Fibroblast of pulmonary artery (primary cell): ENCODE measurements at regions not wholly inside any gene's neighbourhood (a gene's known extent, or its start where the extent isn't known, plus 50 kb on each side); places are given as distances from the start of the nearest gene placed in this dataset.

Source experiments
- DNase-seq: peaks from one replicate; pipeline ENCODE4 v3.0.0-alpha.2; 2010; ENCODE audit warnings: low read depth
- H3K4me3 ChIP-seq: replicated peaks from 2 replicates; pipeline ENCODE4 v1.5.1; 2011; ENCODE audit warnings: low read depth, mild to moderate bottlenecking, control low read depth, low read length, moderate library complexity
- TF ChIP-seq, protein P1 (sequence below): IDR thresholded peaks from 2 replicates; pipeline ENCODE4 v1.5.1; 2011; ENCODE audit warnings: mild to moderate bottlenecking, control low read depth, low read length, inconsistent platforms; ENCODE audit errors: missing control alignments

DNA sequence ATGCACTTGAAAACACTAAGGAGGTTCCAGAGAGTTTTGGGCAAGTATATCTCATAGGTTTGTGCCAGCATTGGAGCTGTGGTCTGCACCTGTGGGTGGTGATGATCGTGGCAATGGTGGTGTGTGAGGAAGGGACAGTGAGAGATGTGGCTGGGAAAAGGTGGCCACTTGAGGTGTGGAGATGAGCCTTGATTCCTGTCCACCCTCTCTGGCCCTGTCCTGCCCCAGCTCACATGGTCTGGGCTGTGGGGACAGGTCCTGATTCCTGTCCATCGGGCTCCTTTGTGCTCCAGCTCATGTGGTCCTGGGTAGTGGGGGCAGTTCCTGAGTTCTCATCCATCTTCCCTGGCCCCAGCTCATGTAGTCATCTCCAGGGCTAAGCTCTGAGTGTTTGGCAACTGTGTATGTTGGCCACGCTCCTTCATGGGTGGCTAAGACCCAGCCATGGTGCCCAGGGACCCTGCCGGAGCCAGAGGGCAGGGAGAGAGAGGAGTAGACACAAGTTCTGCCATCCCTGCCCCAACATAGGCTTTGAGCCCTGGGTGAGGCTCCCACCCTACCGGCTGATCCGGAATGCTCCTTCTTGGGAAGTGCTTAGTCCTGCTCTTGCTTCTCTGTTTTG, 294.4 kb upstream of the HDAC4 start:
- no peak for DNase-seq
- H3K4me3 ChIP-seq: no peak overlapping the region
- TF ChIP-seq, protein P1, sequence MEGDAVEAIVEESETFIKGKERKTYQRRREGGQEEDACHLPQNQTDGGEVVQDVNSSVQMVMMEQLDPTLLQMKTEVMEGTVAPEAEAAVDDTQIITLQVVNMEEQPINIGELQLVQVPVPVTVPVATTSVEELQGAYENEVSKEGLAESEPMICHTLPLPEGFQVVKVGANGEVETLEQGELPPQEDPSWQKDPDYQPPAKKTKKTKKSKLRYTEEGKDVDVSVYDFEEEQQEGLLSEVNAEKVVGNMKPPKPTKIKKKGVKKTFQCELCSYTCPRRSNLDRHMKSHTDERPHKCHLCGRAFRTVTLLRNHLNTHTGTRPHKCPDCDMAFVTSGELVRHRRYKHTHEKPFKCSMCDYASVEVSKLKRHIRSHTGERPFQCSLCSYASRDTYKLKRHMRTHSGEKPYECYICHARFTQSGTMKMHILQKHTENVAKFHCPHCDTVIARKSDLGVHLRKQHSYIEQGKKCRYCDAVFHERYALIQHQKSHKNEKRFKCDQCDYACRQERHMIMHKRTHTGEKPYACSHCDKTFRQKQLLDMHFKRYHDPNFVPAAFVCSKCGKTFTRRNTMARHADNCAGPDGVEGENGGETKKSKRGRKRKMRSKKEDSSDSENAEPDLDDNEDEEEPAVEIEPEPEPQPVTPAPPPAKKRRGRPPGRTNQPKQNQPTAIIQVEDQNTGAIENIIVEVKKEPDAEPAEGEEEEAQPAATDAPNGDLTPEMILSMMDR: no peak

DNA sequence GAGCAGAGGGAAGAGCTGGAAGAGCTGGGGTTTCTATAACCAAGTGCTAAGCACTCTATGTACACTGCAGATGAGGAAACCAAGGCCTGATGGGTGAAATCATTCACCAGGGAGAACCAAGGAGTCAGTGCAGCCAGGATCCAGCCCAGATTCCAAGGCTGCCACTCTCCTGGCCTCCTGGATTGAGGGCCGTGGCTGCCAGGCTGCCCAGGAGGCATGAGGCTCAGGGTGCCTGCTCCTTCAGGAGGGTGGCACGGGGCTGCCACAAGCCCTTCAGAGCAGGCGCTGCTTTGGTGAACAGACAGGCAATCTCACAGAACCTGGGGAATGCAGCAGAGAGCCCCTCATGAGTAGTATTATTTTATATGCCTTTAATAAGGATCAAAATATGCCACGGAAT, 293.7 kb upstream of the HDAC4 start:
- H3K4me3 ChIP-seq: no peak overlapping the region
- no peak for DNase-seq
- TF ChIP-seq, protein P1: no peak

DNA sequence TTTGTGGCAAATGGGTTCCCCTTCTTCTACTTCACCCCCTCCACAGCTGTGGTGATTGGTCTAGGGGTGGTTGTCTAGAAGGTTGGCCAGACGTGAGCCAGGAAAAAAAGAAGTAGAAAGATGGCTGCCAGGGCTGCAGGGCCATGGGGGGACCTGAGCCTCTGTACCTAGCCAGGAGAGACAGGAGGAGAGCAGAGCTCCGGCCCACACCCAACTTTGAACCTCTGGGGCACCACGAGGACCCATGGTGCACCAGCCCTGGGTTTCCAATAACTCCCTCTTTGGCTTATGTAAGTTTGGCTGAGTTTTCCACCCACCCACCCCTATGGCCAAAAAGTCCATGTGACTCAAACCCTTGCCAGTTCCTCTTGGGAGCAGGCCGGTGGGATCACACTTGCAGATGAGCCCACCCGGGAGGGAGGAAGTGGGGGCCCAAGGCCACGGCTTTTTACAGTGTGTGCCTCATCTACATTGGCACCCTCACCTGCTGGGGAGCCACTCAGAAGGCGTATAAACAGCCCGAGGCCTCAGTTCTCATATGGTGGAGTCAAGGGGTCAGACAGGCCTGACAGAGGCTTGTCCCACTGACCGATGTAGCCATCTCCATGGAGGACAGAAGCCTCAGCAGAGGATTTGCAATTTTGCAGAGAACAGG, 293.1 kb upstream of the HDAC4 start:
- no peak overlapping the region for H3K4me3 ChIP-seq
- DNase-seq: no peak
- TF ChIP-seq, protein P1: no peak

DNA sequence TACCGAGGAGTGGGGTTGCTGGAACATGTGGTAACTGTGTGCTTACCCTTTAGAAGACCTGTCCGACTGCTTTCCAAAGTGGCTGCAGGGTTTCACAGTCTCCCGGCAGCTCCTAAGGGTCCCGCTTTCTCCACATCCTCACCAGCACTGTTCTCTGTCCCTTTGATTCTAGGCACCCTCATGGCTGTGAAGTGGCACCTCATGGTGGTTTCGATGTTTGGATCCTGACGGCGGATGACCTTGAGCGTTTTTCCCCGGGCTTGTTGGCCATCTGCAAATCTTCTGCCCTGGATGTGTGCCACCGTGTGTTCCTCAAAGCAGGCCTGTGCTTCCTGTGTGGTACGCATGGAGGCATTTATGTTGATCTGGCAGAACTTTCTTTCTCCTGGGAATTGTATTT, 292.5 kb upstream of the HDAC4 start:
- H3K4me3 ChIP-seq: no peak overlapping the region
- no peak for DNase-seq
- TF ChIP-seq, protein P1: no peak

DNA sequence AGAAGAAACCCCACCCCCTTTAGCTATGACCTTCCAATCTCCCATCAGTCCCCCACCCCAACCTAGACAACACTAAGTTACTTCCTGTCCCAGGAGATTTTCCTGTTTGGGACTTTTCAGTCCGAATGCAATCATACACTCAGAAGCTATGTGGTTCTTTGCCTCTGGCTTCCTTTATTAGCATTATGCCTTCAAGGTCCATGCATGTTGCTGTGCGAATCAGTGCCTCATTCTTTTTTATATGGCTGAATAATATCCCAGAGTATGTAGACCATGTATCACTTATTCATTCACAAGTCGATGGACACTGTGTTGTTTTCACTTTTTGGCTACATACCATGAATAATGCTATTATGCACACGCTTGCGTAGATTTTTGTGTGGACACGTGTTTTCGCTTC, 292.1 kb upstream of the HDAC4 start:
- no peak for DNase-seq

DNA sequence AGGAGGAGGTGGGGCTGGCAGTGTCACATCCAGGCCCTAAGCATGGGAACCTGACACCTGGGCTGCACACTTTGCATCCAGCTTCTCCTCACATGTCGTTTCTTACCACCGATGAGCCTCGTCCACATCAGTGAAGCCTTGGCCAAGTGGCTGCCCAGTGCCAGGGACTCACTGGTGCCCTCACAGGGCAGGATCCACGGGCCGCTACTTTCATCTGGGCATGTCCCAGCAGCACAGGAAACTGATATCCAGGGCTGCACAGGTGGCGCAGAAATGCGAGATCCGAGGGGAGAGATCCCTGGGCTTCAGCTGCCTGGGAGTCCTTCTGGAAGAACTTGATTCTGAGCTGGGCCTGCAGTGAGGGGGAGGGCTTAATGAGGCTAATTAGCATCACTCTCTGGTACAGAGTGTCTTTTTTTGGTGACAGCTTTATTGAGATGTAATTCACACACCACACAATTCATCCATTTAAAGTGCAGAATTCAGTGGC, 291.6 kb upstream of the HDAC4 start:
- H3K4me3 ChIP-seq: no peak overlapping the region
- TF ChIP-seq, protein P1: no peak
- DNase-seq: no peak

More for the DNA sequence above, 292.1 kb upstream of the HDAC4 start:
- TF ChIP-seq, protein P1: no peak
- H3K4me3 ChIP-seq: no peak overlapping the region
